ENCODE measurements at regions not wholly inside any gene's neighbourhood (a gene's known extent, or its start where the extent isn't known, plus 50 kb on each side); places are given as distances from the start of the nearest gene placed in this dataset.

GRCh38 chr5:93911609-93912008 is 170.2 kb upstream of the POU5F2 start (continued):
- TF ChIP-seq ZNF530 (CRISPR knock-in tag; IDR thresholded peaks at IDR 0.05; ENCODE audit: low read depth) = no peak
- no peak for TF ChIP-seq ZNF275 (CRISPR knock-in tag; IDR thresholded peaks at IDR 0.05; ENCODE audit: borderline replicate concordance)
- TF ChIP-seq HNRNPH1 (optimal IDR thresholded peaks at IDR 0.05; ENCODE audit: low read depth, low read length) = no peak
- no peak for TF ChIP-seq HNF4A (CRISPR knock-in tag; IDR thresholded peaks at IDR 0.05)
- TF ChIP-seq KLF9 (CRISPR knock-in tag; IDR thresholded peaks at IDR 0.05; ENCODE audit: low read depth) = no peak
- TF ChIP-seq MAFK (conservative IDR thresholded peaks at IDR 0.05 in 1 of 2, IDR thresholded peaks at IDR 0.05 in 1 of 2; ENCODE audit: low read length in 2 of 2) = no peak
- TF ChIP-seq LRRFIP1 (CRISPR knock-in tag; conservative IDR thresholded peaks at IDR 0.05) = no peak

DNA sequence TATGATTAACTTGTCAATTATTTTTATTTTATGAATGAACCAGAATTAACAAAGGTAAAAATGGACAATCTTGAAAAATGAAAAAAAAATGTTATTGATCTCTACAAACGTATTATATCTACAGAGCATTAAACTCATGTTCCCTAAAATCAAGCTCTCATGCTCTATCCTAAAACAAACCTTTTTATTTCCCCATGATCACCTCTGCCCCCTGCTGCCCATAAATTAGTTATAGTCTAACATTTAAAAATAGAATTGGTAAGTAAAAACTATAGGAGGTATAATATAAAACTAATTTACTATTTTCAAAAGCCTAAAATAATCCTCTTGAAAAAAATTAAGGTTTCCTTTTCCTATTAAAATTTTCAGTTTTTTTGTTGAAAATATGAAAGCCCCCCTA is 168.0 kb upstream of the POU5F2 start:
- no peak for FAIRE-seq
- H2AFZ ChIP-seq (ENCODE audit: low read length) = no peak overlapping the region
- in situ Hi-C loops (cut with HindIII; ENCODE audit: extremely low pct_ligation_motif_present, low pct_unique_long_range_greater_than_20kb) = no loop called here
- no peaks in the 10 kb centered on the region for H3K27me3 ChIP-seq (ENCODE audit: control insufficient read depth in 1 of 2, insufficient read depth in 2 of 2, low read length in 2 of 2)
- H4K20me1 ChIP-seq (ENCODE audit: insufficient read depth, low read length) = no peaks in the 10 kb centered on the region
- H3K4me1 ChIP-seq (ENCODE audit: insufficient read depth, low read length) = peaks cover 13% of the 10 kb centered on the region
- H3K9me3 ChIP-seq (ENCODE audit: low read length) = no peaks in the 10 kb centered on the region
- no peak overlapping the region for H3K9ac ChIP-seq (ENCODE audit: insufficient read depth, low read depth, low read length)
- no peak overlapping the region for H3K4me3 ChIP-seq (replicated peaks in 1 of 3; ENCODE audit: insufficient read depth in 1 of 3, low read depth in 2 of 3, low read length in 3 of 3)
- 78% methylated on average over 1 of the region's 1 CpG for WGBS (ENCODE audit: low lambda C conversion rate)
- no peaks in the 10 kb centered on the region for H3K79me2 ChIP-seq (ENCODE audit: insufficient read depth, low read length)
- intact Hi-C loops (cut with micrococcal nuclease; ENCODE audit: unreplicated experiment) = loop anchor here (2.0 to 10.0 kb wide), 3 partner anchors 59 to 1222 kb away; no protein-coding TSS in a partner anchor
- no peak for DNase-seq (ENCODE audit: low spot score)
- ChIA-PET POLR2A (no interaction called here), CTCF (ENCODE audit: low intra/inter-chr PET ratio, low total read pairs) (no interaction called here)
- no peak overlapping the region for H3K4me2 ChIP-seq (ENCODE audit: low read depth, low read length)
- H3K36me3 ChIP-seq (replicated peaks in 1 of 2; ENCODE audit: control insufficient read depth in 1 of 2, insufficient read depth in 2 of 2, low read length in 2 of 2) = no peaks in the 10 kb centered on the region
- BruUV-seq (replicated peaks) = no TSS peak
- H3K27ac ChIP-seq (ENCODE audit: extremely low read length, insufficient read depth, low read length) = no peak overlapping the region
- TF ChIP-seq STAG1 (CRISPR knock-in tag; IDR thresholded peaks at IDR 0.05) = peak; percentile 29
- TF ChIP-seq, protein P1, sequence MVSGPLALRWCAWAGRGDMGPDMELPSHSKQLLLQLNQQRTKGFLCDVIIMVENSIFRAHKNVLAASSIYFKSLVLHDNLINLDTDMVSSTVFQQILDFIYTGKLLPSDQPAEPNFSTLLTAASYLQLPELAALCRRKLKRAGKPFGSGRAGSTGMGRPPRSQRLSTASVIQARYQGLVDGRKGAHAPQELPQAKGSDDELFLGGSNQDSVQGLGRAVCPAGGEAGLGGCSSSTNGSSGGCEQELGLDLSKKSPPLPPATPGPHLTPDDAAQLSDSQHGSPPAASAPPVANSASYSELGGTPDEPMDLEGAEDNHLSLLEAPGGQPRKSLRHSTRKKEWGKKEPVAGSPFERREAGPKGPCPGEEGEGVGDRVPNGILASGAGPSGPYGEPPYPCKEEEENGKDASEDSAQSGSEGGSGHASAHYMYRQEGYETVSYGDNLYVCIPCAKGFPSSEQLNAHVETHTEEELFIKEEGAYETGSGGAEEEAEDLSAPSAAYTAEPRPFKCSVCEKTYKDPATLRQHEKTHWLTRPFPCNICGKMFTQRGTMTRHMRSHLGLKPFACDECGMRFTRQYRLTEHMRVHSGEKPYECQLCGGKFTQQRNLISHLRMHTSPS (CRISPR knock-in tag; IDR thresholded peaks at IDR 0.05; ENCODE audit: low read depth) = no peak
- TF ChIP-seq MEF2D (CRISPR knock-in tag; IDR thresholded peaks at IDR 0.05) = no peak
- no peak for TF ChIP-seq SNAPC2 (CRISPR knock-in tag; IDR thresholded peaks at IDR 0.05)
- no peak for TF ChIP-seq NFKBIZ (CRISPR knock-in tag; IDR thresholded peaks at IDR 0.05)
- no peak for ATAC-seq

Measured in HepG2 (cell line).